Suprapubic skin (tissue), 4 donors: ENCODE measurements at regions not wholly inside any gene's neighbourhood (a gene's known extent, or its start where the extent isn't known, plus 50 kb on each side); places are given as distances from the start of the nearest gene placed in this dataset.

Experiments used
- EP300 ChIP-seq: sonication (generic); formaldehyde crosslinking; IDR thresholded peaks from one replicate; pipeline ENCODE4 v1.6.1; 2017; ENCODE audit warnings: antibody characterized with exemption
- POLR2A ChIP-seq, 2 donors: fragments of 450-650 bp; IDR thresholded peaks; one replicate each; pipeline ENCODE4 v1.6.1; 2017; ENCODE audit warnings: antibody characterized with exemption in 2 of 2, mild to moderate bottlenecking in 2 of 2, moderate library complexity in 2 of 2
- POLR2AphosphoS5 ChIP-seq, 3 donors: sonication (generic); formaldehyde crosslinking; IDR thresholded peaks; one replicate each; pipeline ENCODE4 v1.6.1; 2017; ENCODE audit warnings: antibody characterized with exemption in 3 of 3
- TF ChIP-seq, protein P1 (sequence below), 2 donors: fragments of 200-600 bp in 1 of 2; fragments of 450-650 bp in 1 of 2; sonication (generic) in 1 of 2; IDR thresholded peaks; one replicate each; pipeline ENCODE4 v1.5.1; 2016 to 2019; ENCODE audit warnings: antibody characterized with exemption in 2 of 2, mild to moderate bottlenecking in 1 of 2, moderate library complexity in 1 of 2

DNA sequence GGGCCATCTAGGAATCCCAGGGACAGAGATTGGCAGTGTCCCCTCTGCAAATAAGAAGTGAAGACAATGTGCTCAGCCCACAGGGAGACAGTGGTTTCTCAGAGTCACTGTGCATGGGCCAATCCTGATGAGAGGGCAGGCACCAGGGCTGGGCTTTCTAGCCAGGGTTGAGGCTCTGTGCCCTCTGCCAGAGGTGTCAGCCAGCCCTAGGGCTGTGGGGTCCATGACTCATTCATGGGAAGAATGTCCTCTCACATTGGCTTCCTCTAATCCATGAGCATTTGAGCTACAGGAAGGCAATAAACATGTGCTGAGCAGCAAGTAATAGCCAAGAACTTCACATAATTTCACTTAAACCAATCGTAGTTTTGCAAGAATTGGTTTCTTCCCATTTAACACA lies 482.0 kb upstream of the MGMT start:
- no peak for TF ChIP-seq POLR2A (IDR thresholded peaks at IDR 0.05)
- TF ChIP-seq, protein P1, sequence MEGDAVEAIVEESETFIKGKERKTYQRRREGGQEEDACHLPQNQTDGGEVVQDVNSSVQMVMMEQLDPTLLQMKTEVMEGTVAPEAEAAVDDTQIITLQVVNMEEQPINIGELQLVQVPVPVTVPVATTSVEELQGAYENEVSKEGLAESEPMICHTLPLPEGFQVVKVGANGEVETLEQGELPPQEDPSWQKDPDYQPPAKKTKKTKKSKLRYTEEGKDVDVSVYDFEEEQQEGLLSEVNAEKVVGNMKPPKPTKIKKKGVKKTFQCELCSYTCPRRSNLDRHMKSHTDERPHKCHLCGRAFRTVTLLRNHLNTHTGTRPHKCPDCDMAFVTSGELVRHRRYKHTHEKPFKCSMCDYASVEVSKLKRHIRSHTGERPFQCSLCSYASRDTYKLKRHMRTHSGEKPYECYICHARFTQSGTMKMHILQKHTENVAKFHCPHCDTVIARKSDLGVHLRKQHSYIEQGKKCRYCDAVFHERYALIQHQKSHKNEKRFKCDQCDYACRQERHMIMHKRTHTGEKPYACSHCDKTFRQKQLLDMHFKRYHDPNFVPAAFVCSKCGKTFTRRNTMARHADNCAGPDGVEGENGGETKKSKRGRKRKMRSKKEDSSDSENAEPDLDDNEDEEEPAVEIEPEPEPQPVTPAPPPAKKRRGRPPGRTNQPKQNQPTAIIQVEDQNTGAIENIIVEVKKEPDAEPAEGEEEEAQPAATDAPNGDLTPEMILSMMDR (IDR thresholded peaks at IDR 0.05), result no peak
- no peak for TF ChIP-seq POLR2AphosphoS5 (IDR thresholded peaks at IDR 0.05)
- TF ChIP-seq EP300, result no peak
